ENCODE measurements at regions not wholly inside any gene's neighbourhood (a gene's known extent, or its start where the extent isn't known, plus 50 kb on each side); places are given as distances from the start of the nearest gene placed in this dataset.

GRCh38 chr13:33512880-33513554, 227.5 kb upstream of the STARD13 start:
- TF ChIP-seq, protein P1, sequence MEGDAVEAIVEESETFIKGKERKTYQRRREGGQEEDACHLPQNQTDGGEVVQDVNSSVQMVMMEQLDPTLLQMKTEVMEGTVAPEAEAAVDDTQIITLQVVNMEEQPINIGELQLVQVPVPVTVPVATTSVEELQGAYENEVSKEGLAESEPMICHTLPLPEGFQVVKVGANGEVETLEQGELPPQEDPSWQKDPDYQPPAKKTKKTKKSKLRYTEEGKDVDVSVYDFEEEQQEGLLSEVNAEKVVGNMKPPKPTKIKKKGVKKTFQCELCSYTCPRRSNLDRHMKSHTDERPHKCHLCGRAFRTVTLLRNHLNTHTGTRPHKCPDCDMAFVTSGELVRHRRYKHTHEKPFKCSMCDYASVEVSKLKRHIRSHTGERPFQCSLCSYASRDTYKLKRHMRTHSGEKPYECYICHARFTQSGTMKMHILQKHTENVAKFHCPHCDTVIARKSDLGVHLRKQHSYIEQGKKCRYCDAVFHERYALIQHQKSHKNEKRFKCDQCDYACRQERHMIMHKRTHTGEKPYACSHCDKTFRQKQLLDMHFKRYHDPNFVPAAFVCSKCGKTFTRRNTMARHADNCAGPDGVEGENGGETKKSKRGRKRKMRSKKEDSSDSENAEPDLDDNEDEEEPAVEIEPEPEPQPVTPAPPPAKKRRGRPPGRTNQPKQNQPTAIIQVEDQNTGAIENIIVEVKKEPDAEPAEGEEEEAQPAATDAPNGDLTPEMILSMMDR (conservative IDR thresholded peaks at IDR 0.05; ENCODE audit: low read depth, low read length), result no peak
- no peak for TF ChIP-seq EZH2 (IDR thresholded peaks at IDR 0.05; ENCODE audit: borderline replicate concordance, low read depth, low read length, poor library complexity, severe bottlenecking)
